ENCODE measurements at regions not wholly inside any gene's neighbourhood (a gene's known extent, or its start where the extent isn't known, plus 50 kb on each side); places are given as distances from the start of the nearest gene placed in this dataset.

DNA sequence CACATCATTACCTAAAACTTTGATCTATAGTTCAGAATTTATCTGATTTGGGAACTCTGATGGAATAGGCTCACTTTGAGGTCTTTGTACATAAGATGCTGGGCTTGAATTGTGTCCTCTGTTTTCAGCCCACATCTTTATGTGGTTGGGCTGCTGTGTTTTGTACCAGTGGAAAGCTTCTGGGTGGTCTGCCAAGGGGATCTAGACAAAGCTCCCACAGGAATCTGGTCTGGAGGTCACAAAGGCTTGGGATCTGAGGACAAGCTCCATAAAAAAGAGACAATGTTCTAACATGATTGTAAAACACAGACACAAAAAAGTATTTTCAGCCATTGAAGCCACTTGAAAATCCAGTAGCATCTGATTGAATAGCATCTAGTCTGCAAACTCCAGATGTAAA lies 393.5 kb upstream of the PITX2 start:
- TF ChIP-seq SMC3 (conservative IDR thresholded peaks at IDR 0.05; ENCODE audit: poor library complexity) = no peak
- TF ChIP-seq, protein P1, sequence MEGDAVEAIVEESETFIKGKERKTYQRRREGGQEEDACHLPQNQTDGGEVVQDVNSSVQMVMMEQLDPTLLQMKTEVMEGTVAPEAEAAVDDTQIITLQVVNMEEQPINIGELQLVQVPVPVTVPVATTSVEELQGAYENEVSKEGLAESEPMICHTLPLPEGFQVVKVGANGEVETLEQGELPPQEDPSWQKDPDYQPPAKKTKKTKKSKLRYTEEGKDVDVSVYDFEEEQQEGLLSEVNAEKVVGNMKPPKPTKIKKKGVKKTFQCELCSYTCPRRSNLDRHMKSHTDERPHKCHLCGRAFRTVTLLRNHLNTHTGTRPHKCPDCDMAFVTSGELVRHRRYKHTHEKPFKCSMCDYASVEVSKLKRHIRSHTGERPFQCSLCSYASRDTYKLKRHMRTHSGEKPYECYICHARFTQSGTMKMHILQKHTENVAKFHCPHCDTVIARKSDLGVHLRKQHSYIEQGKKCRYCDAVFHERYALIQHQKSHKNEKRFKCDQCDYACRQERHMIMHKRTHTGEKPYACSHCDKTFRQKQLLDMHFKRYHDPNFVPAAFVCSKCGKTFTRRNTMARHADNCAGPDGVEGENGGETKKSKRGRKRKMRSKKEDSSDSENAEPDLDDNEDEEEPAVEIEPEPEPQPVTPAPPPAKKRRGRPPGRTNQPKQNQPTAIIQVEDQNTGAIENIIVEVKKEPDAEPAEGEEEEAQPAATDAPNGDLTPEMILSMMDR (IDR thresholded peaks at IDR 0.05; ENCODE audit: poor library complexity, severe bottlenecking) = no peak
